CD4-positive, alpha-beta T cell treated with Interleukin-4 for 4 hours (primary cell): ENCODE measurements at regions not wholly inside any gene's neighbourhood (a gene's known extent, or its start where the extent isn't known, plus 50 kb on each side); places are given as distances from the start of the nearest gene placed in this dataset.

Source experiments
- DNase-seq: peaks from one replicate; pipeline ENCODE4 v3.0.0-alpha.2; 2020

DNA sequence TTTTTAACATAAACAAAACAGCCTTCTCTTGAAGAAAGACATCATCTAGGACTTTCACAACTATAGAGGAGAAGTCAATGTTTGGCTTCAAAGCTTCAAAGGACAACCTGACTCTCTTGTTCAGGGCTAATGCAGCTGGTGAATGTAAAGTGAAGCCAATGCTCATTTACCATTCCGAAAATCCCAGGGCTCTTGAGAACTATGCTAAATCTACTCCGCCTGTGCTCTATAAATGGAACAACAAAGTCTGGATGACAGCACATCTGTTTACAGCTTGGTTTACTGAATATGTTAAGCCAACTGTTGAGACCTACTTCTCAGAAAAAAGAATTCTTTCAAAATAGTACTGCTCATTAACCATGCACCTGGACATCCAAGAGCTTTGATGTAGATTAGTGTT is 259.8 kb upstream of the NR5A2 start:
- DNase-seq = no peak

DNA sequence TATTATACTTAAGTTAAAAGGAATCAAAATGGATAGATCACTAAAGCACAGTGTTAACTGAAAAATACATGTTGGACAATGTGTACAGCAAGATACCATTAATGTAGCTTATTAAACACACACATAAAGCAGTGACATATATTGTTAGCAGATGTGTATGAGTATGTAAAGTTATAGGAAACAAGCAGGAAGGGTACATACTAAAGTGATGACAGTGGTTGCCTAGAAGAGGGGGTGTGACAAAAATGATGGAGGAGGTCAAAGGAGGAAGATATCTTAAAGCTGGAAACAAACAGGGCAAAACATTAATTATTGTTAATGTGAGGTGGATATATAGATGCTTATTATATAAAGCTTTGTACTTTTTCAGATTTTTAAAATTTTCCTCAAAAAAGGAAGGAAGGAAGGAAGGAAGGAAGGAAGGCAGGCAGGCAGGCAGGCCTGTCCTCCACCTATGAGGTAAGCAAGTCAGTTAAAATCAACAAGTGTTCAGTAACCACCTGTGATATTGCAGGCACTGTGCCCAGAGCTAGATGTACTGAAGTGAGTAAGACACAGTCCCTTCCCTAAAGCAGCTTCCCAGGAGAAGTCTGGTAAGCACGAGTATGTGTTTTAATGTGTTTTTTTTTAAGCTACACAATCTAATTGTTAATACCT is 252.9 kb upstream of the NR5A2 start:
- DNase-seq = no peak

DNA sequence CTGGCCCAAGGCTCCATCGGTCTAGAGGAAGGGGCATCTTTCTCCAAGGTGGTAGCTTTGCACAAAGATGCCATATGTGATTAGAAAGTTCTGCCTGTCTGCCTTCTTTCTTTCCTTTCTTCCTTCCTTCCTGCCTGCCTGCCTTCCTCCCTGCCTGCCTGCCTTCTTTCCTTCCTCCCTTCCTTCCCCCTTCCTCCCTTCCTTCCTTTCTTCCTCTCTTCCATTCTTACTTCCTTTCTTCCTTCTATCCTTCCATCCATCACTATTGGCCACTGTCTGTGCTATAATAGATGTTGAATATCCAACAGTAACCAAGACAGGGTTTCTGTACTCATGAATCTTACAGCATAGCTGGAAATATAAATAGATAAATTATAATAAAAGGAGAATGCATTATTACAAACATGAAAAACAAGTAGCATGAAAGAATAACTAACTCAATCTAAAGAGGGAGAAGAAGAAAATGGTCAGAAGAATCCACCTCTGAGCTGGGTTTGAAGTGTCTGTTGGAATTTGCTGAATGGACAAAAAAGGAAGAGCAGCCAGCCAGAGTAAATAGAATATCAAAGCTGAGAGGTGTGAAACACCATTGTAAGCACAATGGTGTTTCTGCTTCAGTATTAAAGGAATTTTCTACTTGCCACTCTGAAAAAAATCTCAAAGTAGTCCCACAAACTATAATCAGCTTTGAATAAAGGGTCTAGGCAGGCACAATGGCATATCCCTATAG is 250.6 kb upstream of the NR5A2 start:
- DNase-seq = no peak

DNA sequence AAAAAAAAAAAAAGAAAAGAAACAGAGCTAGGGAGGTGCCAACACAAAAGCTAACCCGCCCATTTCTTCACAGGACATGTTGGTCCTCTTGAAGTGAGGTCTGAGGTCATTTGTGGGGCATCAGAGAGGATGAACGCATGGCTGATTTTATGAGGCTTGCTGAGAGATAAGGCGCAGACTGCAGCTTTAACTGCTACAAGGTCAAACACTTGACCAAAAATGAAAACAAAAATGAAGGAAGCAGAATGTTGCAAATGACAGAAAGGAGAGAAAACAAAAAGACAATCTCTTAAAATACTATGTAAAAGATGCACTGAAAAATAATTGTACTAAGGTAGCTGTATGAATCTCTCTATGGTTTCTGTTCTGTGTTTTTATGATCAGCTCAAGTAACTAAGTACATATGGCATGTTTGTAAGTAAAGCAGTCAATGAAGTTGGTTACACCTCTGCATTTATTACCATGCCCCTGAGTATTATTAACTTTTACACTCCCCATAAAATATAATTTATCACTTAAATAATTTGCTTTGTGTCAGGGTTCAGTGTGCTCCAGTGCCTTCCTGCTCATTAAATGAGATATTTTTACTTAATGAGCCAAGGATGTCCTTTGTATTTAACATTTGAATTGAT is 249.1 kb upstream of the NR5A2 start:
- DNase-seq = no peak

DNA sequence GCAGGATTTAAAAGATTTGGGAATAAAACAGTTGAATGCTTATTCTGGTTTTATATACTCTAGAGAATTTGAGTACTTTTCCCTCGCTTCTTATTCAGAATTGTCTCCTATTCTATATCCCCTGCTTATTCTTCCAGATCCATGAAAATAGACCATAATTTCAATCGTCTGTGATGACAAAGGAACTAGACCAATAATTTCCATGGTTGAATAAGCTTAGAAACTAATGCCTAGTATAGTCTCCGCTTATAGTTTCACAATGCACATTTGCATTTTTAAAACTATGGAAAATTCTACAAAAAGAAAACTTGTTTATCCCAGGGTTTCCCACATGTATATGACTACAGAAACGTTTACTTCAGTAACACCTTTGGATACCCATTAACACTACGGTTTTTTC is 247.4 kb upstream of the NR5A2 start:
- no peak for DNase-seq

DNA sequence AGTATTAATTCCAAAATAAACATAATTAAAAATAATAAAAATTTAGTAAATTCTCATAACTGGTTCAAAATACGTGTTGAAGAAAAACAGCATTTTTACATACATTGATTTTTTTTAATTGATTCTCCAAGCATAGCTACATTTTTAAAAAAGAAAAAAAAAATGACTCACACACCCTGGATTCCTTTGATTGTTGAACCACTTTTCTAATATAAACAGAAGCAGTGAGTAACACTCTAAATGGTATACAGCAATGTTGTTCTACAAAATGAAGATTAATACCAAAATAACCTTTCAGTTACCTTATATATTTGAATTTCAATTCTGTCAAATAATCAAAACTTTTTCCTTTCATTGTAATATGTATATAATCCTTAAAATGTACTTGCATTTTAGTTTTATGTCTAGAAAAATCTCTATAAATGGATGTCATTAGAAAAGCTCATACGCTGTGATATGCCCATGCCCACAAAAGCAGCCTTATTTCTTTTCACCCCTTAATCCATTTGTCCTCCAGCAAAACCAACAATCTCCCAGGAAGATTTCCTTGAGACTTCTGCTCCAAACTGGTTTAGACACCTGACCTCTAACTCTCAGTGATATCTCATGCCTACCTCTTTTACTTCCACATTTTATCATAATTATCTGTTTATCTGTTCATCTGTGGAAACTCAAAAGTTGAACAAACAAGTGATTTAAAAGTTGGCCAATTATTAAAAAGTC is 246.4 kb upstream of the NR5A2 start:
- DNase-seq = no peak

DNA sequence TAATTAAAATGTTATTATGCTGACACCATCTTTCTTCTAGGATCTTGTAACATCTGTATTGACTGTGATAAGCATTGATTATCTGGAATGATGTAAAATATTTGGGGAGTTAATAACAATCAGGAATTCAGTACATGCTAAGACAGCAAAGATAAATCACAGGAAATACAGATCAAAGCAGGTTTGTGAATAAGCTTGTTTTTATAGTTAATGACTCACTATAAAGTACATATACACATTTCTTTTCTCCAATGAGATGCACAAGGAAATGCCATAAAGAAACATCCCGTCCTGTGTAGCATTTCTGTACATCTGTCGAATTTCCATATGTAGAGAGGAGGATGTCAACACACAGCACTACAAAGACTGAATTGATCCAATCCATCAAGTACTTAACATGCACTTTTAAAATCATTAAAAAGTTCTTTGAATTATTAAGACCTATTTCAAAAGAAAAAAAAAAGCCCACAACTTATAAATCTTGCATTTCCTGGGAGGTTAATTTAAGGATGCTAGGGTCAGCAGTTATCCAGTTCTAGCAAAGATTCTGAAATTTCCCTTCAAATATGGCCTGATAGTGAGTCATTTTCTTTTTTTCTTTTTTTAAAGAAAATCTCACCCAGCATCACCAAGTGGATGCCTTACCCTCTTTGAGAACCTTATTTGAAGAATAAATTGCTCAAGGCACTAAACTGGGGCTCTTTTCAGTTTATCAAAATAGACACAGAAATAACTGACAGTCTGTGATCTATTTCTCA is 243.2 kb upstream of the NR5A2 start:
- DNase-seq = no peak

DNA sequence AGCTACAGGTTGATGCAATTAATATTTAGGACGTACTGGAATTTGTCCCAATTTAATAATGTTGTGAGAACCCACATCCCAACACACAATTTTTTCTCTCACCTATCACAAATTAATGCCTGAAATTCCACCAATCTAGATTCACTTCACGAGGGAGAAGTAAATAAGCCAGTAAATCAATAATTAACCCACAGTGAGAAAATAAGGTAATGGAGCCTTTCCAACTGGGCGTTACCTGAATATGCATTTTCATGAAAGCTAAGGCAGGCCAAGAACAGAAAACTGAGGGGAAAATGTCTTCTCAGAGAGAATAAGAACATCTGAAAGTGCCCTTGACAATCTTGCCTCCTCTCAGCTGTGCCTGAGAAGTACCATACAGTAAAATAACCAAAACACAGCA is 240.8 kb upstream of the NR5A2 start:
- DNase-seq = no peak

DNA sequence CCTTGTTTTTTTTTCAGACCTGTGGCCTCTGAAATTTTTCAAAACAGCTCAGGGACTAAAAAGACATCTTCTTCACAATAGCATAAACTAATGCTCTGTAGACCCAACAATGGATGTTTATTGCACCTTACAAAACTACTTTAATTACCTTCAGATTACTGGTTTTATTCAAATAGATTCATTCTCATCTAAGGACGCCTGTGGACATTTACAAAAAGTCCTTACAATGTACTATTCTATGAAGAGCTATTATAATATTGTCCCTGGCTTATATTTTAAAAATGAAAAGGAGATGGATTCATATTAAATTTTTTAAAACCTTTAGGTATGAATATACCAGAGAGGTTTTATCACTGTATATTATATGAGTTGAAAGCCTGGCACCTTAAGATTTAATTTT is 238.4 kb upstream of the NR5A2 start:
- DNase-seq = no peak

DNA sequence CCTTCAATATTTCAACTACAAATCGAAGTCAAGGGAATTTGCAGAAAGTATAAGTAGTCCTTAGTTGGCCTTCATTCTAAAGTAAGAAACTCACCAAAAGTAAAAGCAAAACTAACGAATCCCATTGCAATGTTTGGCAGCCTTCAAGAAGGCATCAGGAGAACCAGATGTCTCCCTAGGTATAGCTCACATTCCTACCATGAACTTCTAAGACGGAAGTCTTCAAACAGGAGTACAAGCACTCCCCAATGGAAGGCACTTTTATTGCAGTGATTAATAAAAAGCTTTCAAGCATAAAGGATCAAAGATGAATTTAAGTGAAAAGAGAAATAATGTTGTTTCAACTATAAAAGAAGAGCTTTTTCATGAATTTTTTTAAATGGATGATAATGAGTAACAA is 236.0 kb upstream of the NR5A2 start:
- no peak for DNase-seq

DNA sequence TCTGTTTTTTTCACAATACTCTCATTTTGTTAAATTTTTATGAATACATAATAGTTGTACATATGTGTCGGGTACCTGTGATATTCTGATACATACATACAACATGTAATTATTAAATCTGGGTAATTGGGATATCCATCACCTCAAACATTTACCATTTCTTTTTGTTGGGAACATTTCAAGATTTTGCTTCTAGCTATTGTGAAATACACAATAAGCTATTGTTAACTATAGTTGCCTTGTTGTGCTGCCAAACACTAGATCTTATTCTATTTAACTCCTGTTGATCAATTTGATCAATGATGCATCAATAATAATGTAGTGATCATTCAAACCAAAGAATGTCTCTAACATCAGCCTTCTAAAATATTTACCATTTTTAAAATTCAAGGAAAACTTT is 234.6 kb upstream of the NR5A2 start:
- DNase-seq = no peak

DNA sequence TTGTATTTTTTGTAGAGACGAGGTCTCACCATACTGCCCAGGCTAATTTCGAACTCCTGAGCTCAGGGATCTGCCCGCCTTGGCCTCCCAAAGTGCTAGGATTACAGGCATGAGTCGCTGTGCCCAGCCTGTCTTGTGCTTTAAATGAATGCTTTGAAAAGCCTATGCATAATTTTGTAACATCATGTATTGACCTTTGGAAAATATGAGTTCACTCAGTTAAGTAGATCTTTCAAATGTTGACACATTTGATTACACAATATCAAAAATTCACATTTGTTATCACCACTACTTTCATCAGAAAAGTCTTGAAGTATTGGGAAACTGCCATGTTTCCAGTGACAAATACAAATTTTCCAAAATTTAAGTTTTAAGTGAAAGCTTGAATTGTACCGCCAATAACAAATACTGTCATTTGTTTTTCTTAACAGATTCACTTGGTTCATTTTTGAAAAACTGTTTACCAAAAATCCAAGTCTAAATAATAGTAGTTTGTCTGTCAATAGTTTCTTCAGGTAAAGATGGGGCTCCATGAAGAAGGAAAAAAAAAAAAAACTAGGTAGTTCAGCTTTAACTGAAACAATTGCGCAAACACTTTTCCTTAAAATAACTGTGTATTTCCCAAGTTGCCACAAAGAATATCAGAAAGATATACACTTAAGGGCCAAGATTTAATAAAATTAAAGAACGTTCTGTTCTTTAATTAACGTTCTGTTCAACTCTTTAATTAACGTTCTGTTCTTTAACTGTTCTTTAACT is 233.2 kb upstream of the NR5A2 start:
- no peak for DNase-seq

DNA sequence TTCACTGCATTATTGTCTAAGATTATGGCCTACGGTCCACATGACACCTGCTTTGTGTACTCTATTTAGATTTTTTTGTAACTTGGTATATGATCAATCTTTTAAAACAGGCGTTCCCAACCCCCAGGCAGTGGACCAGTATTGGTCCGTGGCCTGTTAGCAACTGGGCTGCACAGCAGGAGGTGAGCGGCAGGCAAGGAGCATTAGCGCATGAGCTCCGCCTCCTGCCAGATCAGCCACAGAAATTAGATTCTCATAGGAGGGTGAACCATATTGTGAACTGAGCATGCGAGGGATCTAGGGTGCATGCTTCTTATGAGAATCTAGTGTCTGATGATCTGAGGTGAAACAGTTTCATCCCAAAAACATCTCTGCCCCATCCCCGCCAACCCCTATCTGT is 228.4 kb upstream of the NR5A2 start:
- DNase-seq = no peak

DNA sequence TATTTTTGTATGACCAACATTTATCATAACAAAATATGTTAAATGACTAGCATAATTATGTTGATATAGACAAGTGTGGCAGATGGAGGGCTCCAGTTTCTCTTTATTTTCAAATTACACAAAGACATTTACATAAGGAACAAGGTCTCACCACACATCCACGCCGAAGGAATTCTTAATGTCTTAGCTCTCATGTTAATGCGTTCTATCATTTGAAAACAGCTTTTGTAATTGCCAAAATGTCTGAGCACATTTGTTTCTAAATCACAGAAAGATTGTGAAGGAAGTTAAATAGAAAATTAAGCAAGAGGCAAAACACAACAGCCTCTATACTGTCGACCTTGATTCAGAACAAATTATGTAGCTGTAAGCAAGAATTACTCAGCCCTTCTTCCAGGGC is 223.0 kb upstream of the NR5A2 start:
- no peak for DNase-seq

DNA sequence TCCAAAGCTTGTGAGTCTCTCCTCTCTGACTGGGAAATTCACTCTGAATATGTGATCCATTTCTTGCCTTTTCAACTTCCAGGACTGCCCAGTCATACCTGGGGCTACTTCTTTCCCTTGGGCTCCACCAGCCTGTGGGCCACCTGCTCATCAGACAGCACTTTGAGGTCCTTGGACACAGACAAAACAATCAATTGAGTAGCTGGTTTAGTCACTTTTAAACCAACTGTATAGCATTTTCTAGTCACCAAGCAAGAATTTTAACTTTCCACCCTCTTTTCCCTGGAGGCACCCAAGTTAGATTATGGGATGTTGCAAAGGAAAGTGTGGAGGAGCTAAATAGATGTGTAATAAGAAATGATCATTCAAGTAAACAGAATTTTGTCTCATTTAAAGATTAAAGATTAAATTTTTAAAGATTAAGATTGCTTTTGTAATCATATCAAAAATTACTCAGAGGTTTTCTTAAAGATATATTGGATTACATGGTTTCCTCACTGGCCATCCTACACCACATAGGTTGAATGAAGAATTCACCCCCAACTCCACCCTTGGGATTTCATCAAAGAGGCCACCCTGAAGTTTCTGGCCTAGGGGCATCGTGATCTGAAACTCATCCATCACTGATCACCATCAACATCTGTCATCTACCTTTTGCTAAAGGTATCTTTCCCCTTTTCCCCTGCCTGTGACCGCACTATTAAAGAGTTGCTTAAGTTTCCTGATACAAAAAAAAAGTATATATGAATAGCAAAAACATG is 219.2 kb upstream of the NR5A2 start:
- no peak for DNase-seq

DNA sequence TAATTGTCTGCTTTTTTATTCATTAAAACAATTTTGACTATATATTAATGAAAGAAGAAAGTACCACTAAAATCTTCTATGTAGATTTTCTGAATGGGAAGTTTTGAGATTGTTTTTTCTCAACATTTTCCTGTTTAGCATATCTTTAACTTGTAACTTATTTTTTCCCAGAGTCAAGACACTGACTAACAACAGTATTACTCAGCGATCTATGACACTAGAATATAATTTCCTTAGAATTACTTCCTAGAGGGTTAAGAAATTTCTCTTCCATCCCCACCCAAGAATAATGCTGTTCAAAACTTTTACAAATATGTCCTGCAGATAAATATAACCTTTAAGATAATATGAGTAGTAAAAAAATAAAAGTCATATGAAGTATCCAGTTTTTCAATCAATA is 218.2 kb upstream of the NR5A2 start:
- no peak for DNase-seq

DNA sequence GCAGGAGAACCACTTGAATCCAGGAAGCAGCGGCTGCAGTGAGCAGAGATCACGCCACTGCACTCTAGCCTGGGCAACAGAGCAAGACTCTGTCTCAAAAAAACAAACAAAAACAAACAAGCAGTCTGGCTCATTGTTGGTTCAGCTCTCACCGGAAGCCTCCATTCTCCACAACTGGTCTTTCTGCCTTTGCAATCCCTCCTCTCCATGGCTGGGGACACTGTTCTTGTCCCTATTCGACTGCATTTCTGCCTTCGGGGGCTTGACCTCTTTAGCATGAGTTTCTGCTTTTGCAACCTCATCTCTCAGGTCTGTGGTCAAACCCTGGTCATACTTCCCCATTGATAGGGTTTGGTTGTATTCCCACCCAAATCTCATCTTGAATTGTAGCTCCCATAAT is 216.3 kb upstream of the NR5A2 start:
- no peak for DNase-seq

DNA sequence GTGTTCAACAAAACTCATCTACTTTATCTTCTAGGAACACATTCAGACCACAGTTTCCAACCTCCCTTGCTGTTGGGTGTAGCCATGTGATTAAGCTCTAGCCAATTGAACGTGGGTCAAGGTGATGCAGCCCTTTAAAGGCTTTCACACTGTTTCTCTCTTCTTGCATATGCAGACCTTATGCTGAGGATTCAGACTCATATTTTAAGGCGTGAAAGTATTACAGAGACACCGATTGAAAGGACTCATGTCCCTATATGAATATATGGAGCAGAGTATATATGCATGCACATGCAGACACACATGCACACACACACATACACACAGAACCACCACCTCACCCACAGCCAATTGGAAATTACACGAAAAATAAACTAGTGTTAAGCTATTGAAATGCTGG is 214.3 kb upstream of the NR5A2 start:
- DNase-seq = no peak

DNA sequence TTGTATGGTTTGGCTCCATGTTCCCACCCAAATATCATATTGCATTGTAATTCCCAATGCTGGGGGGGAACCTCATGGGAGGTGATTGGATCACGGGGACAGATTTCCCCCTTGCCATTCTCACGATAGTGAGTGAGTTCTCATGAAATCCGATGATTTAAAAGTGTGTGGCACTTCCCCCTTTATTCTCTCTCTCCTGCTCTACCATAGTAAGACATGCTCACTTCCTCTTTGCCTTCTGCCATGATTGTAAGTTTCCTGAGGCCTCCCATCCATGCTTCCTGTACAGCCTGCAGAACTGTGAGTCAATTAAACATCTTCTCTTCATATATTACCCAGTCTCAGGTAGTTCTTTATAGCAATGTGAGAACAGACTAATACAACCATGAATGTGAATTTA is 211.6 kb upstream of the NR5A2 start:
- no peak for DNase-seq

DNA sequence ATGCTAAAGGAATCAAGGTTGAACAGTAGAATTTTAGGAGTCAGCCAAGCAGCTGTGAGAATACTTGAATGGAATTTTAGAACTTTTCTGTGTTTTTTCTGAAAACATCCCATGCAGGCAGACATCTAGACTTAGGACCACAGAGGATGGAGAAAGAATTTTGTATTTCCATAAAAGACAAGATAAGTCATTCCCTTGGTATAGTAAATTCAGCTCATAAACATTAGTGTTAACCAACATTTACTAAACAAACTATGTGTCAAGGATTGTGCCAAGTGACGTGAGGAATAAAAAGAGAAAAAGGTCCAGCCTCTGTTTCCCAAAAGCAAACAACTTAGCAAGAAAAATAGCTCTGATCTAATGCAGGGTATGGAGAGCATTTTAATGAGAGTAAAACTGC is 210.2 kb upstream of the NR5A2 start:
- DNase-seq = no peak

DNA sequence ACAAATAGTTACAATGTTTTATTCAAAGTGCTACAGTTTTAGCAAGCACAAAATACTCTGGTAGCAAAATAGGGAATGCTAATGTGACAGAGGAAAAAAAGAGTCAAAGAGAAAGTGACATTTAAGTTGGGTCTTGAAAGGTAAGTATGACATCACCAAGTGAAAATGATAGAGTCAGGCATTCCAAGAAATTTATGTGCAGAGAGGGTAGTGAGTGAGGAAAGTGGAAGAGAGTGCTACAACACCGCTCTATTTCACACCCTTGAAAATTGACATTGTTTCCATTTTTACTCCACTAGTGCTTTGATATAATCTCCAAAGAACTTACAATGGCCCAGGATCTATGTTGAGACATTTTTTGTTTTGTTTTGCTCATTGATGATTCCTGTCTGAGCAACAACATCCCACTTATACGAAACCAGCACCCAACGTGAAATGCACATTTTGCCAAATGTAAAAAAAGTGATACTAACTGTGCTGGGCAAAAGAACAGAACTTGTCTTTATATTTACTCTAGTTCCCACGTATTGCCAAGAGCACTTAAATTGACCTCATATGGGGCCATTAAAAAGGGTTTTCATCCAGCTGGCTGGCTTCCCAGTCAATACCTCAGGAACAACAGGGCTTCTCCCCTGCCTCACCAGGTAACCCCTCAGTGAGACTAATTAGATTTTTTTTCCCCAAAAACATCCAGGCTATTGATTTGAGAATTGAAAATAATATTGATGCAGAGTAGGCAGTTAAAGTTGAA is 206.3 kb upstream of the NR5A2 start:
- DNase-seq = no peak
